ENCODE measurements at regions not wholly inside any gene's neighbourhood (a gene's known extent, or its start where the extent isn't known, plus 50 kb on each side); places are given as distances from the start of the nearest gene placed in this dataset.

GRCh38 chr6:16947375-16948015, 154.4 kb upstream of the STMND1 start (continued):
- peak; percentile 25; the same call in 1 of the 2 replicates for TF ChIP-seq EP400 (IDR thresholded peaks at IDR 0.05)
- TF ChIP-seq SOX6 (IDR thresholded peaks at IDR 0.05) = peak; percentile 38; the same call in 1 of the 2 replicates
- TF ChIP-seq ETV5 (CRISPR knock-in tag; IDR thresholded peaks at IDR 0.05; ENCODE audit: low read depth) = no peak
- TF ChIP-seq MGA (IDR thresholded peaks at IDR 0.05) = no peak
- TF ChIP-seq ZNF3 (CRISPR knock-in tag; IDR thresholded peaks at IDR 0.05) = no peak
- TF ChIP-seq ZNF785 (CRISPR knock-in tag; IDR thresholded peaks at IDR 0.05) = no peak
- no peak for TF ChIP-seq GTF3C2 (IDR thresholded peaks at IDR 0.05; ENCODE audit: borderline replicate concordance, extremely low read depth, insufficient read length)
- peak; percentile 74 for TF ChIP-seq MAFK (IDR thresholded peaks at IDR 0.05; ENCODE audit: low read length)
- peak; percentile 59 for TF ChIP-seq NEUROD1 (IDR thresholded peaks at IDR 0.05; ENCODE audit: borderline replicate concordance, low read depth, low read length, partially characterized antibody)
- TF ChIP-seq BACH1 (tag; IDR thresholded peaks at IDR 0.05) = peak; percentile 76; the same call in 1 of the 2 replicates
- no peak for TF ChIP-seq RAD51 (IDR thresholded peaks at IDR 0.05; ENCODE audit: borderline replicate concordance, low read depth)
- TF ChIP-seq ZNF431 (CRISPR knock-in tag; IDR thresholded peaks at IDR 0.05) = no peak
- no peak for TF ChIP-seq TAF9B (IDR thresholded peaks at IDR 0.05; ENCODE audit: partially characterized antibody)
- TF ChIP-seq NFRKB (IDR thresholded peaks at IDR 0.05; ENCODE audit: low read depth) = no peak
- 0 out of 2 replicates have a peak, but pooled peaks have one; percentile 30 for TF ChIP-seq CEBPB (tag; IDR thresholded peaks at IDR 0.05)

All from K562 (cell line).